GM12864 (cell line): ENCODE measurements at regions not wholly inside any gene's neighbourhood (a gene's known extent, or its start where the extent isn't known, plus 50 kb on each side); places are given as distances from the start of the nearest gene placed in this dataset.

ENCODE experiments used
- DNase-seq: peaks from one replicate; pipeline ENCODE4 v3.0.0-alpha.2; 2011; ENCODE audit warnings: low read depth
- H3K4me3 ChIP-seq: 2 replicates; pipeline ENCODE4 v1.5.1; 2011; ENCODE audit warnings: mild to moderate bottlenecking, low read depth, low read length, control low read depth
- CTCF ChIP-seq: IDR thresholded peaks from 2 replicates; pipeline ENCODE4 v1.5.1; 2011; ENCODE audit warnings: low read depth, mild to moderate bottlenecking, moderate library complexity, low read length, control low read depth, inconsistent platforms; ENCODE audit errors: missing control alignments

- H3K4me3 ChIP-seq = no peak overlapping the region
- no peak for TF ChIP-seq CTCF
- no peak for DNase-seq
These were observed 126.0 kb upstream of the ADGRF1 start for GRCh38 chr6:47168180-47168579.

GRCh38 chr6:47165918-47166317 lies 123.8 kb upstream of the ADGRF1 start:
- no peak overlapping the region for H3K4me3 ChIP-seq
- peak; percentile 36 for DNase-seq

GRCh38 chr6:47164877-47165276 lies 122.7 kb upstream of the ADGRF1 start:
- no peak overlapping the region for H3K4me3 ChIP-seq
- no peak for DNase-seq
- TF ChIP-seq CTCF = no peak

More at GRCh38 chr6:47165918-47166317, 123.8 kb upstream of the ADGRF1 start:
- TF ChIP-seq CTCF = no peak

GRCh38 chr6:47163536-47163935 lies 121.4 kb upstream of the ADGRF1 start:
- no peak for TF ChIP-seq CTCF
- peak; percentile 10 for DNase-seq
- no peak overlapping the region for H3K4me3 ChIP-seq

GRCh38 chr6:47162793-47163192 lies 120.7 kb upstream of the ADGRF1 start:
- TF ChIP-seq CTCF = no peak
- H3K4me3 ChIP-seq = no peak overlapping the region
- no peak for DNase-seq

GRCh38 chr6:47162231-47162630 lies 120.1 kb upstream of the ADGRF1 start:
- H3K4me3 ChIP-seq = no peak overlapping the region
- no peak for DNase-seq
- TF ChIP-seq CTCF = no peak

GRCh38 chr6:47161176-47161687 lies 119.1 kb upstream of the ADGRF1 start:
- no peak overlapping the region for H3K4me3 ChIP-seq
- no peak for DNase-seq
- no peak for TF ChIP-seq CTCF
